Astrocyte (in vitro differentiated cells and primary cell): ENCODE measurements at regions not wholly inside any gene's neighbourhood (a gene's known extent, or its start where the extent isn't known, plus 50 kb on each side); places are given as distances from the start of the nearest gene placed in this dataset.

Experiments used
- DNase-seq: peaks from one replicate; pipeline ENCODE4 v3.0.0-alpha.2; 2010; ENCODE audit warnings: low read depth
- FAIRE-seq: peaks from 2 replicates; lab custom pipeline; 2011; peaks lifted over from hg19 to GRCh38; lab: Jason Lieb, UNC
- H2AFZ ChIP-seq: 2 replicates; pipeline ENCODE4 v1.6.0; 2012; ENCODE audit warnings: low read depth, low read length, inconsistent platforms
- H3K27ac ChIP-seq: 2 replicates; pipeline ENCODE4 v1.5.1; 2011; ENCODE audit warnings: low read depth, low read length, inconsistent platforms
- H3K27me3 ChIP-seq: 2 replicates; pipeline ENCODE4 v1.6.0; 2011; ENCODE audit warnings: low read length, inconsistent platforms; ENCODE audit not compliant: insufficient read depth
- H3K36me3 ChIP-seq: 2 replicates; pipeline ENCODE4 v1.5.1; 2011; ENCODE audit warnings: low read length, inconsistent platforms; ENCODE audit not compliant: insufficient read depth
- H3K4me1 ChIP-seq: 2 replicates; pipeline ENCODE4 v1.5.1; 2011; ENCODE audit warnings: low read length, inconsistent platforms; ENCODE audit not compliant: insufficient read depth
- H3K4me2 ChIP-seq: 2 replicates; pipeline ENCODE4 v1.6.0; 2012; ENCODE audit warnings: low read length, inconsistent platforms
- H3K4me3 ChIP-seq: 2 replicates; pipeline ENCODE4 v1.5.1; 2011; ENCODE audit warnings: low read depth, mild to moderate bottlenecking, low read length, inconsistent platforms; ENCODE audit not compliant: insufficient read depth
- H3K79me2 ChIP-seq: 2 replicates; pipeline ENCODE4 v1.6.0; 2012; ENCODE audit warnings: mild to moderate bottlenecking, low read length, inconsistent platforms; ENCODE audit not compliant: insufficient read depth
- H3K9ac ChIP-seq: 2 replicates; pipeline ENCODE4 v1.6.0; 2012; ENCODE audit warnings: mild to moderate bottlenecking, low read length, inconsistent platforms
- H3K9me3 ChIP-seq: 2 replicates; pipeline ENCODE4 v1.5.1; 2012; ENCODE audit warnings: low read depth, mild to moderate bottlenecking, low read length, inconsistent platforms; ENCODE audit not compliant: insufficient read depth
- H4K20me1 ChIP-seq: 2 replicates; pipeline ENCODE4 v1.6.0; 2012; ENCODE audit warnings: low read length, inconsistent platforms; ENCODE audit not compliant: insufficient read depth
- H3K27ac Mint-ChIP-seq: one replicate; pipeline ENCODE4 v1.8.0; 2021; ENCODE audit warnings: mild to moderate bottlenecking, mixed read lengths; ENCODE audit not compliant: unreplicated experiment
- H3K27me3 Mint-ChIP-seq: one replicate; pipeline ENCODE4 v1.8.0; 2021; ENCODE audit warnings: low read depth, mixed read lengths; ENCODE audit not compliant: unreplicated experiment
- H3K36me3 Mint-ChIP-seq: one replicate; pipeline ENCODE4 v1.8.0; 2021; ENCODE audit warnings: low read depth, mixed read lengths; ENCODE audit not compliant: unreplicated experiment
- H3K4me1 Mint-ChIP-seq: one replicate; pipeline ENCODE4 v1.8.0; 2021; ENCODE audit warnings: low read depth, mixed read lengths; ENCODE audit not compliant: unreplicated experiment
- H3K4me3 Mint-ChIP-seq: one replicate; pipeline ENCODE4 v1.8.0; 2021; ENCODE audit warnings: mild to moderate bottlenecking, moderate library complexity, mixed read lengths; ENCODE audit not compliant: unreplicated experiment
- H3K9me3 Mint-ChIP-seq: one replicate; pipeline ENCODE4 v1.8.0; 2021; ENCODE audit warnings: mild to moderate bottlenecking, mixed read lengths; ENCODE audit not compliant: unreplicated experiment
- EZH2 ChIP-seq: IDR thresholded peaks from 2 replicates; pipeline ENCODE4 v1.6.1; 2012; ENCODE audit warnings: mild to moderate bottlenecking, low read length, inconsistent platforms; ENCODE audit not compliant: insufficient read depth
- TF ChIP-seq, protein P1 (sequence below): IDR thresholded peaks from 2 replicates; pipeline ENCODE4 v1.5.1; 2011; ENCODE audit warnings: low read depth, mild to moderate bottlenecking, inconsistent platforms, low read length, moderate library complexity; ENCODE audit not compliant: insufficient read depth

DNA sequence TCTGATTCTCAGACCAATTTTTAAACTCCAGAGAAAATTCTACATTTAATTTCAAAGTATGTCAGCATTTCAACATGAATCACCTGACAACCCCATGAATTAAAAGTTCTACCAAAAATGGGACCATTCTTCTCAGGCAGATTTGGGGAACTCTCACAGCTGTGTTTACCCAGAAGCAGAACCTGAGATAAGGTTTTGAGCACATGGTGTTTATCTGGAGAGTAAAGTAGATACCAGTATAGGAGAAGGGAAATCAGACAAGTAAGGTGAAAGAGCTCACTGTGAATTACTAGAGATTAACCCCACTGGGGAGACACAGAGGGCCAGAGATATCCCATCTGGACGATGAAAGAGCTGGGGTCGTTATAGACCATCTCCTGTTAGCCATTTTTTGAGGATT, 729.1 kb downstream of the DNAH5 start:
- Histone ChIP-seq H3K36me3 (no peaks in the 10 kb centered on the region), H4K20me1 (no peaks in the 10 kb centered on the region), H3K4me1 (no peaks in the 10 kb centered on the region), H3K79me2 (no peaks in the 10 kb centered on the region), H3K27me3 (no peaks in the 10 kb centered on the region), H3K4me3 (no peak overlapping the region), H2AFZ (no peak overlapping the region), H3K4me2 (no peak overlapping the region), H3K9ac (no peak overlapping the region), H3K27ac (no peak overlapping the region), H3K9me3 (no peaks in the 10 kb centered on the region)
- Mint-ChIP-seq H3K36me3 (no peaks in the 10 kb centered on the region), H3K4me1 (peaks cover 14% of the 10 kb centered on the region), H3K9me3 (no peaks in the 10 kb centered on the region), H3K4me3 (no peak overlapping the region), H3K27me3 (no peaks in the 10 kb centered on the region), H3K27ac (no peak overlapping the region)
- no peak for FAIRE-seq
- DNase-seq = no peak
- TF ChIP-seq EZH2 = no peak
- TF ChIP-seq, protein P1, sequence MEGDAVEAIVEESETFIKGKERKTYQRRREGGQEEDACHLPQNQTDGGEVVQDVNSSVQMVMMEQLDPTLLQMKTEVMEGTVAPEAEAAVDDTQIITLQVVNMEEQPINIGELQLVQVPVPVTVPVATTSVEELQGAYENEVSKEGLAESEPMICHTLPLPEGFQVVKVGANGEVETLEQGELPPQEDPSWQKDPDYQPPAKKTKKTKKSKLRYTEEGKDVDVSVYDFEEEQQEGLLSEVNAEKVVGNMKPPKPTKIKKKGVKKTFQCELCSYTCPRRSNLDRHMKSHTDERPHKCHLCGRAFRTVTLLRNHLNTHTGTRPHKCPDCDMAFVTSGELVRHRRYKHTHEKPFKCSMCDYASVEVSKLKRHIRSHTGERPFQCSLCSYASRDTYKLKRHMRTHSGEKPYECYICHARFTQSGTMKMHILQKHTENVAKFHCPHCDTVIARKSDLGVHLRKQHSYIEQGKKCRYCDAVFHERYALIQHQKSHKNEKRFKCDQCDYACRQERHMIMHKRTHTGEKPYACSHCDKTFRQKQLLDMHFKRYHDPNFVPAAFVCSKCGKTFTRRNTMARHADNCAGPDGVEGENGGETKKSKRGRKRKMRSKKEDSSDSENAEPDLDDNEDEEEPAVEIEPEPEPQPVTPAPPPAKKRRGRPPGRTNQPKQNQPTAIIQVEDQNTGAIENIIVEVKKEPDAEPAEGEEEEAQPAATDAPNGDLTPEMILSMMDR = no peak

- H3K9ac ChIP-seq = no peak overlapping the region
- Mint-ChIP-seq H3K4me1 (peaks cover 14% of the 10 kb centered on the region), H3K4me3 (no peak overlapping the region), H3K27ac (no peak overlapping the region), H3K27me3 (peaks cover under 1% of the 10 kb centered on the region), H3K9me3 (no peaks in the 10 kb centered on the region), H3K36me3 (no peaks in the 10 kb centered on the region)
- H3K79me2 ChIP-seq = no peaks in the 10 kb centered on the region
- H3K4me1 ChIP-seq = no peaks in the 10 kb centered on the region
- H3K27ac ChIP-seq = no peak overlapping the region
- no peaks in the 10 kb centered on the region for H4K20me1 ChIP-seq
- DNase-seq (no peak), FAIRE-seq (no peak)
- no peak overlapping the region for H3K4me2 ChIP-seq
- no peak overlapping the region for H3K4me3 ChIP-seq
- no peak overlapping the region for H2AFZ ChIP-seq
- H3K27me3 ChIP-seq = no peaks in the 10 kb centered on the region
- no peaks in the 10 kb centered on the region for H3K36me3 ChIP-seq
- no peaks in the 10 kb centered on the region for H3K9me3 ChIP-seq
- no peak for TF ChIP-seq EZH2
- TF ChIP-seq, protein P1 = no peak
Observed at GRCh38 chr5:13214182-13214581, 730.3 kb downstream of the DNAH5 start.

DNA sequence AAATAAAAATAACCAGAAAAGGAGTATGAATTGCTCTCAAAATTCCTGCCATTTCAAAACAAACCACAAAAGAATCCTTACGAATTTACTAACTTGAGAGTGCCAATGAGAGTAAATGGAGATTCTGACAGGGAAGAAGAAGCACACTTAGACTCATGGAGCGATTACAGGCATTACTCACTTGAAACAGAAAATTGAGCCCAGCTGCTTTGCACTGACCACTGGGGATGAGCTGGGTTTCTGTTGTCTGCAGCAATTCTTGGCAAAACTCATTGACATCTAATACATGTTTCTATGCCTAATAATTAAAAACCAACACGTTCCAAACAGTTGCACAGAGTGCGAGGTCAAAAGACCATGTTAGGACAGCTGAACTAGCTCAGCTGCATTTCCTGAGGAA, 731.6 kb downstream of the DNAH5 start:
- no peaks in the 10 kb centered on the region for H3K9me3 ChIP-seq
- no peaks in the 10 kb centered on the region for H4K20me1 ChIP-seq
- H3K27ac Mint-ChIP-seq = no peak overlapping the region
- H3K4me3 ChIP-seq = no peak overlapping the region
- no peaks in the 10 kb centered on the region for H3K27me3 ChIP-seq
- no peaks in the 10 kb centered on the region for H3K9me3 Mint-ChIP-seq
- H3K4me1 Mint-ChIP-seq = peaks cover 13% of the 10 kb centered on the region
- peaks cover 1% of the 10 kb centered on the region for H3K27me3 Mint-ChIP-seq
- TF ChIP-seq, protein P1 = no peak
- no peak for TF ChIP-seq EZH2
- peak; percentile 36 for DNase-seq
- no peak overlapping the region for H3K9ac ChIP-seq
- no peaks in the 10 kb centered on the region for H3K36me3 Mint-ChIP-seq
- FAIRE-seq = no peak
- no peak overlapping the region for H3K4me3 Mint-ChIP-seq
- no peak overlapping the region for H2AFZ ChIP-seq
- no peaks in the 10 kb centered on the region for H3K79me2 ChIP-seq
- no peak overlapping the region for H3K27ac ChIP-seq
- H3K36me3 ChIP-seq = no peaks in the 10 kb centered on the region
- H3K4me2 ChIP-seq = no peak overlapping the region
- H3K4me1 ChIP-seq = no peaks in the 10 kb centered on the region
